HUES48 (cell line): ENCODE measurements at regions not wholly inside any gene's neighbourhood (a gene's known extent, or its start where the extent isn't known, plus 50 kb on each side); places are given as distances from the start of the nearest gene placed in this dataset.

Source experiments
- H3K27ac ChIP-seq: one replicate; pipeline ENCODE4 v1.7.0; 2013; ENCODE audit warnings: low read depth, low read length, inconsistent platforms
- H3K27me3 ChIP-seq: 2 replicates; pipeline ENCODE4 v1.6.1; 2013; ENCODE audit warnings: mild to moderate bottlenecking, low read length; ENCODE audit not compliant: control insufficient read depth, insufficient read depth
- H3K36me3 ChIP-seq: 2 replicates; pipeline ENCODE4 v1.6.1; 2013; ENCODE audit warnings: low read length; ENCODE audit not compliant: control insufficient read depth, insufficient read depth
- H3K4me1 ChIP-seq: 2 replicates; pipeline ENCODE4 v1.6.1; 2013; ENCODE audit warnings: mild to moderate bottlenecking, low read length; ENCODE audit not compliant: control insufficient read depth, insufficient read depth
- H3K4me3 ChIP-seq: 2 replicates; pipeline ENCODE4 v1.5.1; 2013; ENCODE audit warnings: mild to moderate bottlenecking, low read depth, low read length
- H3K9ac ChIP-seq: 2 replicates; pipeline ENCODE4 v1.6.1; 2013; ENCODE audit warnings: mild to moderate bottlenecking, low read depth, low read length, moderate library complexity
- H3K9me3 ChIP-seq: 2 replicates; pipeline ENCODE4 v1.6.1; 2013; ENCODE audit warnings: low read length; ENCODE audit not compliant: control insufficient read depth, insufficient read depth

GRCh38 chr9:87343816-87344430 is 153.7 kb upstream of the DAPK1 start:
- Histone ChIP-seq H3K27ac (no peak overlapping the region), H3K9ac (no peak overlapping the region), H3K4me3 (no peak overlapping the region), H3K4me1 (peaks cover 11% of the 10 kb centered on the region), H3K27me3 (no peaks in the 10 kb centered on the region), H3K36me3 (no peaks in the 10 kb centered on the region), H3K9me3 (no peaks in the 10 kb centered on the region)

- Histone ChIP-seq H3K27me3 (no peaks in the 10 kb centered on the region), H3K9ac (no peak overlapping the region), H3K36me3 (no peaks in the 10 kb centered on the region), H3K9me3 (no peaks in the 10 kb centered on the region), H3K4me3 (no peak overlapping the region), H3K27ac (no peak overlapping the region), H3K4me1 (peaks cover 6% of the 10 kb centered on the region; the same call in 1 of the 2 replicates)
Measured at GRCh38 chr9:87346061-87346665, 151.5 kb upstream of the DAPK1 start.

- Histone ChIP-seq H3K36me3 (no peaks in the 10 kb centered on the region), H3K4me3 (no peak overlapping the region), H3K27ac (no peak overlapping the region), H3K4me1 (peaks cover 11% of the 10 kb centered on the region), H3K9ac (no peak overlapping the region), H3K27me3 (no peaks in the 10 kb centered on the region), H3K9me3 (no peaks in the 10 kb centered on the region)
Measured at GRCh38 chr9:87350915-87351314, 146.8 kb upstream of the DAPK1 start.

GRCh38 chr9:87353301-87353700 is 144.4 kb upstream of the DAPK1 start:
- Histone ChIP-seq H3K27ac (no peak overlapping the region), H3K36me3 (no peaks in the 10 kb centered on the region), H3K4me3 (no peak overlapping the region), H3K9ac (no peak overlapping the region), H3K4me1 (peaks cover 8% of the 10 kb centered on the region), H3K27me3 (no peaks in the 10 kb centered on the region), H3K9me3 (no peaks in the 10 kb centered on the region)

DNA sequence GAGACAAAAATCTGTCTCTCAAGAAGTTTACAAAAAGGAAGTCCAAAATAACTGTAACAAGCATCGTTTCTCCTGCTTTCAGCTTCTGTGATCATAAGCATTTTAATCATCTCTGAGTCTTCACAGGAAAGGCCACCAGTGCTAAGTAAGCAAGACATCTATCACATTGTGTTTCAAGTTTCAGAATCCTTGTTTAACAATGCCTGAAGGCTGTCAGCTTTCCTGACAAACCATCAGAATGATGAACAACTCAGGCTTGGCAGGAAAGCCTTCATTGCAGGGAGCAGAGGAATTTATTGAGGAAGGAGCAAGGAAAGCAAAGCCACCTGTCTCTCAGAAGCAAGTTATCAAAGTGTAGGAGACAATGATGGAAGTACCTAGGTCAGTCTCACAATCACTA is 143.5 kb upstream of the DAPK1 start:
- H3K4me1 ChIP-seq: peaks cover 10% of the 10 kb centered on the region
- no peaks in the 10 kb centered on the region for H3K27me3 ChIP-seq
- no peaks in the 10 kb centered on the region for H3K36me3 ChIP-seq
- H3K9ac ChIP-seq: no peak overlapping the region
- H3K4me3 ChIP-seq: no peak overlapping the region
- H3K9me3 ChIP-seq: no peaks in the 10 kb centered on the region
- H3K27ac ChIP-seq: no peak overlapping the region

- Histone ChIP-seq H3K9ac (no peak overlapping the region), H3K4me1 (peaks cover 10% of the 10 kb centered on the region), H3K27ac (no peak overlapping the region), H3K9me3 (no peaks in the 10 kb centered on the region), H3K4me3 (no peak overlapping the region), H3K36me3 (no peaks in the 10 kb centered on the region), H3K27me3 (no peaks in the 10 kb centered on the region)
Measured at GRCh38 chr9:87357600-87357999, 140.1 kb upstream of the DAPK1 start.

DNA sequence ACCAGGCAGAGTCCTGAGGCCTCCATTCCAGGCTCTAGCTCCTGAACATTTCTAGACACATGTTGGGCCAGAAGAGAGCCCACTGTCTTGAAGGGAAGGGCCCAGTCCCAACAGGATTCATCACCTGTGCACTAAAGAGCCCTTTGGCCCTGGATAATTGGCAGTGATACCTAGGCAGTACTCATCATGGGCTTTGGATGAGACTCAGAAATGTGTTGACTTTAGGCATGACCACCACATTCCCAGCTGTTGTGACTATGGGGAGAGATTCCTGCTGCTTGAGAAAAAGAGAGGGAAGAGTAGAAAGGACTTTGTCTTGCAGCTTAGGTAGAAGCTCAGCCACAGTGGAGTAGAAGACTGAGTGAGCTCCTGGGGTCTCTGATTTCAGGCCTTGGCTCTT is 138.4 kb upstream of the DAPK1 start:
- no peaks in the 10 kb centered on the region for H3K27me3 ChIP-seq
- H3K27ac ChIP-seq: no peak overlapping the region
- H3K9ac ChIP-seq: no peak overlapping the region
- no peak overlapping the region for H3K4me3 ChIP-seq
- peaks cover 6% of the 10 kb centered on the region for H3K4me1 ChIP-seq
- no peaks in the 10 kb centered on the region for H3K9me3 ChIP-seq
- no peaks in the 10 kb centered on the region for H3K36me3 ChIP-seq

DNA sequence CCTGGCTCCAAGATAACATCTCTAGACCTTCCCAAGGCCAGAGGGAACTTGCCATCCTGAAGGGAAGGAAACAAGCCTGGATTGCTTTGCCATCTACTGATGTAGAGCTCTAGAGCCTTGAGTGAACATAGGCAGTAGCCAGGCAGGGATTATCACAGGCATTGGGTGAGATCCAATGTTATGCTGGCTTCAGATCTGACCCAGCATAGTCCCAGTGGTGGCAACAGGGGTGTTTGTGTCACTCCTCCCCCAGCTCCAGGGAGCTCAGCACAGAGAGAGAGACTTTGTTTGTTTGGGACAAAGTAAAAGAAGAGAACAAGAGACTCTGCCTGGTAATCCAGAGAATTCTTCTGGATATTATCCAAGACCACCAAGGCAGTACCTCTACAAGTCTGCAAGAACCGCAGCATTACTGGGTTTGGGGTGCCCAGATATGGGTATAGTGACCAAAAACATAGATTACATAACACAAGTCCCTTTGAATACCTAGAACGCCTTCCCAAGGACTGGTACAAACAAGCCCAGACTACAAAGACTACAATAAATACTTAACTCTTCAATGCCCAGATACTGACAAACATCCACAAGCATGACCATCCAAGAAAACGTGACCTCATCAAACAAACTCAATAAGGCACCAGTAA is 137.6 kb upstream of the DAPK1 start:
- peaks cover 5% of the 10 kb centered on the region for H3K4me1 ChIP-seq
- no peaks in the 10 kb centered on the region for H3K27me3 ChIP-seq
- H3K9me3 ChIP-seq: no peaks in the 10 kb centered on the region
- H3K27ac ChIP-seq: no peak overlapping the region
- no peaks in the 10 kb centered on the region for H3K36me3 ChIP-seq
- H3K9ac ChIP-seq: no peak overlapping the region
- no peak overlapping the region for H3K4me3 ChIP-seq

DNA sequence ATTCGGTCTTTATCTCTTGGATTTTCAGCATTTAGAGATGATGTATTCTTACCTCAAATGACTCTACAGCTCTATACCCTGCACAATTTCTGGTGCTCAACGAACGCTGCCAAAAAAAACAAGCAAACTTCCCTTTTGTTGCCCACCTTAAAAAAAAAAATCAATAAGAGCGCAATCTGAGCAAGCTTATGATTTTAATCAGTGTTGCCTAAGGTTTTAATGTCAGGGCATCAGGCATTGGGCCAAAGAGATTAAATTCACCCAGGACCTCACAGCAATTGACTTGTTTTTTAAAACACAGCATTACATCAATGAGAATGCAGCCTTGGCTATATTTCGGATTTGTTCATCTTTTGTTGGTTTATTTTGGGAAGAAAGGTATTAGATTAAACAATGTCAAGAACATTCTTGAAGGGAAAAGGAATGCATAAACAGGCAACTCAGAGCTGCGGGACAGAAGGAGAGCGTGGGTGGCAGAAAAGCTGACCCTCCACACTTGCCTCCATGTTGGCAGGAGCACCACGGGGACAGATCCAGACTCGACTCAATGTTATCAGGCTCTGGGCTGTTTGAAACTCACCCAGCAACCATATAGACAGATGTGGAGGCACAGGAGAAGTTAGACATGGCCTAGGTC is 127.5 kb upstream of the DAPK1 start:
- H3K4me1 ChIP-seq: peaks cover 21% of the 10 kb centered on the region

DNA sequence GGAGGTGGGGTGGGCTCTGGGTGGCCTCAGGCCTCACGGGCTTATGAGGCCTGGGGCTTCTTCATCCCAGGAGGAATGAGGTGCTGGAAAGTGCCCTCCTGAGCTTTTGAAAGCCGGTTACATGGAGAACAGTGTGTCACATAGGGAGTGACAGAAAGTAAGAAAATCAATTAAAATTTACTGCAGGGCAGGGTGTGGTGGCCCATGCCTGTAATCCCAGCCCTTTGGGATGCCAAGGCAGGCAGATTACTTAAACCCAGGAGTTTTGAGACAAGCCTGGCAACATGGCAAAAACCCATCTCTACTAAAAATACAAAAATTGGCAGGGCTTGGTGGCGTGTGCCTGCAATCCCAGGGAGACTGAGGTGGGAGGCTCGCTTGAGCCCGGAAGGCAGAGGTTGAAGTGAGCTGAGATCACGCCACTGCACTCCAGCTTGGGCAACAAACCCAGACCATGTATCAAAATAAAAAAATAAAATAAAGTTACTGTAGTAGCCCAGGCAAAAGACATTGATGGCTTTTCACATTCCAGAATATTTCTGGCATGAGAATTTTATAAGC is 125.8 kb upstream of the DAPK1 start:
- Histone ChIP-seq H3K9me3 (no peaks in the 10 kb centered on the region), H3K4me3 (no peak overlapping the region), H3K36me3 (no peaks in the 10 kb centered on the region), H3K27me3 (no peaks in the 10 kb centered on the region), H3K4me1 (peaks cover 37% of the 10 kb centered on the region), H3K9ac (no peak overlapping the region), H3K27ac (no peak overlapping the region)

More for the DNA sequence above, 127.5 kb upstream of the DAPK1 start:
- no peak overlapping the region for H3K27ac ChIP-seq
- no peaks in the 10 kb centered on the region for H3K9me3 ChIP-seq
- no peak overlapping the region for H3K4me3 ChIP-seq
- H3K36me3 ChIP-seq: no peaks in the 10 kb centered on the region
- H3K27me3 ChIP-seq: no peaks in the 10 kb centered on the region
- H3K9ac ChIP-seq: no peak overlapping the region
